ENCODE measurements at regions not wholly inside any gene's neighbourhood (a gene's known extent, or its start where the extent isn't known, plus 50 kb on each side); places are given as distances from the start of the nearest gene placed in this dataset.

GRCh38 chr2:12442476-12442847 is 274.3 kb upstream of the TRIB2 start:
- no peak for TF ChIP-seq EZH2 (IDR thresholded peaks at IDR 0.05; ENCODE audit: borderline replicate concordance, insufficient read depth, low read depth, low read length, poor library complexity, severe bottlenecking)
- Histone ChIP-seq H3K79me2 (ENCODE audit: control insufficient read depth, insufficient read depth, low read length) (no peaks in the 10 kb centered on the region), H4K20me1 (ENCODE audit: control insufficient read depth, insufficient read depth, low read length, poor library complexity, severe bottlenecking) (no peaks in the 10 kb centered on the region), H3K4me2 (replicated peaks; ENCODE audit: low read depth, low read length, poor library complexity, severe bottlenecking) (no peak overlapping the region), H3K4me3 (ENCODE audit: control extremely low read depth in 1 of 5, extremely low read depth in 1 of 5, insufficient read depth in 1 of 5, low read depth in 2 of 5, low read length in 4 of 5) (no peak overlapping the region), H3K36me3 (replicated peaks in 1 of 2; ENCODE audit: control extremely low read depth in 1 of 2, control insufficient read depth in 1 of 2, extremely low read depth in 1 of 2, insufficient read depth in 2 of 2, low read length in 1 of 2) (no peaks in the 10 kb centered on the region), H3K27ac (ENCODE audit: low read length in 2 of 2) (no peak overlapping the region), H3K27me3 (replicated peaks in 1 of 4; ENCODE audit: control extremely low read depth in 1 of 4, control insufficient read depth in 3 of 4, insufficient read depth in 4 of 4, low read length in 3 of 4) (no peaks in the 10 kb centered on the region), H3K4me1 (ENCODE audit: control insufficient read depth in 2 of 2, insufficient read depth in 2 of 2, low read length in 2 of 2) (no peaks in the 10 kb centered on the region), H3K9ac (ENCODE audit: low read length) (no peak overlapping the region), H3K9me3 (ENCODE audit: control extremely low read depth in 1 of 3, control insufficient read depth in 2 of 3, insufficient read depth in 1 of 3, low read length in 2 of 3) (no peaks in the 10 kb centered on the region), H2AFZ (ENCODE audit: insufficient read depth, low read depth, low read length, poor library complexity, severe bottlenecking) (no peak overlapping the region)
- Mint-ChIP-seq H3K27me3 (no peaks in the 10 kb centered on the region), H3K9me3 (ENCODE audit: insufficient read depth) (no peaks in the 10 kb centered on the region), H3K4me3 (no peak overlapping the region), H3K4me1 (no peaks in the 10 kb centered on the region), H3K27ac (no peak overlapping the region)
- DNase-seq: no peak
- intact Hi-C loops (cut with micrococcal nuclease): no loop called here
- POLR2A ChIA-PET: no interaction called here
- no peak for ATAC-seq (ENCODE audit: low read depth)
- CTCF ChIA-PET: no interaction called here
- no CpG with 5 or more reads among the region's 2 CpGs for WGBS (ENCODE audit: insufficient coverage)

GRCh38 chr2:12448846-12449505 is 267.8 kb upstream of the TRIB2 start:
- no peak overlapping the region for H3K4me3 Mint-ChIP-seq
- Histone ChIP-seq H3K9ac (ENCODE audit: low read length) (no peak overlapping the region), H3K79me2 (ENCODE audit: control insufficient read depth, insufficient read depth, low read length) (no peaks in the 10 kb centered on the region), H3K9me3 (ENCODE audit: control extremely low read depth in 1 of 3, control insufficient read depth in 2 of 3, insufficient read depth in 1 of 3, low read length in 2 of 3) (no peaks in the 10 kb centered on the region), H2AFZ (ENCODE audit: insufficient read depth, low read depth, low read length, poor library complexity, severe bottlenecking) (no peak overlapping the region), H3K27me3 (replicated peaks in 1 of 4; ENCODE audit: control extremely low read depth in 1 of 4, control insufficient read depth in 3 of 4, insufficient read depth in 4 of 4, low read length in 3 of 4) (no peaks in the 10 kb centered on the region), H3K4me2 (replicated peaks; ENCODE audit: low read depth, low read length, poor library complexity, severe bottlenecking) (no peak overlapping the region), H3K4me3 (ENCODE audit: control extremely low read depth in 1 of 5, extremely low read depth in 1 of 5, insufficient read depth in 1 of 5, low read depth in 2 of 5, low read length in 4 of 5) (no peak overlapping the region), H4K20me1 (ENCODE audit: control insufficient read depth, insufficient read depth, low read length, poor library complexity, severe bottlenecking) (no peaks in the 10 kb centered on the region), H3K4me1 (ENCODE audit: control insufficient read depth in 2 of 2, insufficient read depth in 2 of 2, low read length in 2 of 2) (peaks cover 6 to 8% of the 10 kb centered on the region in 2 donors), H3K36me3 (replicated peaks in 1 of 2; ENCODE audit: control extremely low read depth in 1 of 2, control insufficient read depth in 1 of 2, extremely low read depth in 1 of 2, insufficient read depth in 2 of 2, low read length in 1 of 2) (no peaks in the 10 kb centered on the region), H3K27ac (ENCODE audit: low read length in 2 of 2) (no peak overlapping the region)
- ChIA-PET POLR2A (no interaction called here), CTCF (no interaction called here)
- DNase-seq: no peak
- intact Hi-C loops (cut with micrococcal nuclease): no loop called here
- H3K27ac Mint-ChIP-seq: no peak overlapping the region
- no peak for ATAC-seq (ENCODE audit: low read depth)
- WGBS (ENCODE audit: insufficient coverage): 96% methylated on average over 2 of the region's 4 CpGs
- H3K9me3 Mint-ChIP-seq (ENCODE audit: insufficient read depth): no peaks in the 10 kb centered on the region
- TF ChIP-seq CTCF (IDR thresholded peaks at IDR 0.05) (no peak), EZH2 (IDR thresholded peaks at IDR 0.05; ENCODE audit: borderline replicate concordance, insufficient read depth, low read depth, low read length, poor library complexity, severe bottlenecking) (no peak)
- H3K27me3 Mint-ChIP-seq: no peaks in the 10 kb centered on the region
- peaks cover 14% of the 10 kb centered on the region for H3K4me1 Mint-ChIP-seq

Data from B cell (primary cell).